B cell (primary cell): ENCODE measurements at regions not wholly inside any gene's neighbourhood (a gene's known extent, or its start where the extent isn't known, plus 50 kb on each side); places are given as distances from the start of the nearest gene placed in this dataset.

Experiments used
- ATAC-seq: fragments of 200-7000 bp; cut with Tn5 transposase; one replicate; pipeline ENCODE4 v1.10.0; 2021; ENCODE audit warnings: low read depth, mild to moderate bottlenecking, moderate number of reproducible peaks, moderate library complexity
- CTCF ChIA-PET: fragments of 350-600 bp; sonication (Branson Sonifier 250); formaldehyde crosslinking; loops from one replicate; lab custom pipeline; 2021; ENCODE audit warnings: antibody characterized with exemption, inconsistent platforms; lab: Charles Lee
- POLR2A ChIA-PET: fragments of 350-600 bp; sonication (Branson Sonifier 250); formaldehyde crosslinking; loops from one replicate; lab custom pipeline; 2021; ENCODE audit warnings: antibody characterized with exemption; lab: Charles Lee
- DNase-seq: peaks from one replicate; pipeline ENCODE4 v3.0.0; 2013
- H2AFZ ChIP-seq: 2 replicates; pipeline ENCODE4 v1.6.1; 2012; ENCODE audit warnings: mild to moderate bottlenecking, low read depth, low read length; ENCODE audit not compliant: insufficient read depth, poor library complexity, severe bottlenecking
- H3K27ac ChIP-seq, 2 donors: 1 replicate in 1 of 2; 2 replicates in 1 of 2; pipeline ENCODE4 v1.5.1; 2012 to 2013; ENCODE audit warnings: low read length in 2 of 2, mild to moderate bottlenecking in 2 of 2, moderate library complexity in 1 of 2
- H3K27me3 ChIP-seq, 4 experiments: fragments of 200-600 bp in 1 of 4; sonication (generic) in 1 of 4; replicated peaks in 1 of 4; 1 replicate in 2 of 4; 2 replicates in 2 of 4; pipeline versions ENCODE4 v1.6.1 to v1.7.0; 2013 to 2016; ENCODE audit warnings: low read length in 3 of 4, mild to moderate bottlenecking in 2 of 4, mixed read lengths in 1 of 4, moderate library complexity in 1 of 4; ENCODE audit not compliant: insufficient read depth in 4 of 4, control insufficient read depth in 3 of 4; ENCODE audit errors: control extremely low read depth in 1 of 4
- H3K36me3 ChIP-seq, 2 experiments: replicated peaks in 1 of 2; 1 replicate in 1 of 2; 2 replicates in 1 of 2; pipeline versions ENCODE4 v1.6.1 to v1.7.1; 2013; ENCODE audit warnings: low read length in 1 of 2; ENCODE audit not compliant: insufficient read depth in 2 of 2, control insufficient read depth in 1 of 2; ENCODE audit errors: control extremely low read depth in 1 of 2, extremely low read depth in 1 of 2
- H3K4me1 ChIP-seq, 2 donors: fragments of 200-600 bp in 1 of 2; sonication (generic) in 1 of 2; 1 replicate in 1 of 2; 2 replicates in 1 of 2; pipeline versions ENCODE4 v1.5.1 to v1.6.1; 2013 to 2017; ENCODE audit warnings: low read length in 2 of 2; ENCODE audit not compliant: control insufficient read depth in 2 of 2, insufficient read depth in 2 of 2
- H3K4me2 ChIP-seq: replicated peaks from 2 replicates; pipeline ENCODE3; 2012; ENCODE audit warnings: mild to moderate bottlenecking, low read depth, low read length; ENCODE audit not compliant: poor library complexity, severe bottlenecking
- H3K4me3 ChIP-seq, 5 experiments: fragments of 200-600 bp in 1 of 5; sonication (generic) in 1 of 5; 1 replicate in 3 of 5; 2 replicates in 2 of 5; pipeline versions ENCODE4 v1.5.1 to v1.7.0; 2011 to 2016; ENCODE audit warnings: low read length in 4 of 5, mild to moderate bottlenecking in 4 of 5, low read depth in 2 of 5, control low read depth in 1 of 5, moderate library complexity in 1 of 5; ENCODE audit not compliant: insufficient read depth in 1 of 5; ENCODE audit errors: control extremely low read depth in 1 of 5, extremely low read depth in 1 of 5
- H3K79me2 ChIP-seq: fragments of 200-600 bp; sonication (generic); one replicate; pipeline ENCODE4 v1.6.0; 2016; ENCODE audit warnings: low read length; ENCODE audit not compliant: control insufficient read depth, insufficient read depth
- H3K9ac ChIP-seq: fragments of 200-600 bp; sonication (generic); 2 replicates; pipeline ENCODE4 v1.6.1; 2017; ENCODE audit warnings: mild to moderate bottlenecking, low read length, moderate library complexity
- H3K9me3 ChIP-seq, 3 donors: one replicate each; pipeline versions ENCODE4 v1.6.1 to v1.7.1; 2013; ENCODE audit warnings: low read length in 2 of 3; ENCODE audit not compliant: control insufficient read depth in 2 of 3, insufficient read depth in 1 of 3; ENCODE audit errors: control extremely low read depth in 1 of 3
- H4K20me1 ChIP-seq: 2 replicates; pipeline ENCODE4 v1.6.0; 2012; ENCODE audit warnings: mild to moderate bottlenecking, low read length; ENCODE audit not compliant: insufficient read depth, control insufficient read depth, poor library complexity, severe bottlenecking
- H3K27ac Mint-ChIP-seq: one replicate; pipeline ENCODE4 v1.8.0; 2021; ENCODE audit warnings: mixed read lengths
- H3K27me3 Mint-ChIP-seq: one replicate; pipeline ENCODE4 v1.8.0; 2021; ENCODE audit warnings: mixed read lengths
- H3K4me1 Mint-ChIP-seq: one replicate; pipeline ENCODE4 v1.8.0; 2021; ENCODE audit warnings: mixed read lengths
- H3K4me3 Mint-ChIP-seq: one replicate; pipeline ENCODE4 v1.8.0; 2021; ENCODE audit warnings: mixed read lengths
- H3K9me3 Mint-ChIP-seq: one replicate; pipeline ENCODE4 v1.8.0; 2022; ENCODE audit warnings: mixed read lengths; ENCODE audit not compliant: insufficient read depth
- EZH2 ChIP-seq: IDR thresholded peaks from 2 replicates; pipeline ENCODE4 v1.6.1; 2012; ENCODE audit warnings: borderline replicate concordance, low read depth, mild to moderate bottlenecking, moderate library complexity, low read length; ENCODE audit not compliant: insufficient read depth, poor library complexity, severe bottlenecking
- WGBS: methylation state at CpG from one replicate; pipeline ENCODE4 v1.1.5; 2013; ENCODE audit warnings: missing lambda C conversion rate; ENCODE audit not compliant: insufficient coverage; 5-methylcytosine and 5-hydroxymethylcytosine counted together
- intact Hi-C: fragments of 100-400 bp; cut with micrococcal nuclease; formaldehyde crosslinking; loops from one replicate; pipeline ENCODE4 v1.10.0; 2022
- TF ChIP-seq, protein P1 (sequence below): fragments of 200-600 bp; IDR thresholded peaks from one replicate; pipeline ENCODE4 v1.8.0; 2022; ENCODE audit warnings: antibody characterized with exemption, mild to moderate bottlenecking

DNA sequence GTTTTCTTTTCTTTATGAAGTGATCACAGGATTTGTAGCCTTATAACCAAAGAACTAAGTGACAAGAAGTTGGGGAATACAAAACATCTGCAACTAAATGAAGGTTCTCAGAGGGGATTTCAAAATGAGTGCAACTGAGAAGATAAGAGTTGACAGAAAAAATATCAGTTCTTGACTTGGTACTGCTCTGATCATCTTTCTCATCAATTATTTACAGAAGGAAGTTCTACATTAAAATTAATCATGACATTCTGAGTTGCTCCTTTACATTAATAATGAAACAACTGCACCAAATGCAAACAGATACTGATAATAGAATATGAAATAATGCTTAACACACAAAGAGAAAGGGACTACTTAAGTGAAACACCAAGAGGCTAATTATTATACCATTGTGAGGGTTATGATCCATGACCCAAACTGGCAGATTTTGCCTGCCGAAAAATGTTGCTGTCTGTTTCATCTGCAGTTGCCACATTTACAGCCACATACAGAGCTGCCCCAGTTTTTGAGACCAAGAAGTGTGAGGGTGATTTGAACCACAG lies 561.9 kb upstream of the ANO5 start:
- CTCF ChIA-PET, result no interaction called here
- peaks cover 0 to under 1% (median 0%) of the 10 kb centered on the region in 3 donors for H3K9me3 ChIP-seq

DNA sequence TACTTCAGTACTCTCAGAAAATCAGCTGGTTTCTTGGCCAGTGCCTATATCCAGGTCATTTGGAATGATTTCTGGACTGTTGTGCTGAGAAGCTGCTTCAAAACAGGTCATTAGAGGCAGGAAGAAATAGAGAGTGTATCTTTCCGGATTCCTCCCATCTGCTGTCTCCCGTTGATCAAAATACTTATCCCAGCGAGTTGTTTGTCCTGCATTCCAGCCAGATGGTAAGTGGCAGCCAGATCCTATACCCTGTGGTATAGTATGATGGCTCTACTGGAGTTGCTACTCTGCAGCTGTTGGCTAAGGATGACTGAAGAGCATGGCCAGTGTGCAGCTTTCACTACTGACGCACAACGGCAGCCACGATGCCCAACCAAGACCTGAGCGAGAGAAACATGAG lies 560.9 kb upstream of the ANO5 start:
- ATAC-seq, result no peak

More for the DNA sequence above, 561.9 kb upstream of the ANO5 start:
- Histone ChIP-seq H3K27me3 (no peaks in the 10 kb centered on the region), H4K20me1 (no peaks in the 10 kb centered on the region), H2AFZ (no peak overlapping the region), H3K36me3 (no peaks in the 10 kb centered on the region), H3K4me3 (no peak overlapping the region), H3K9ac (no peak overlapping the region), H3K27ac (no peak overlapping the region), H3K79me2 (no peaks in the 10 kb centered on the region), H3K4me2 (no peak overlapping the region), H3K4me1 (peaks cover 0 to 4% of the 10 kb centered on the region in 2 donors)
- H3K4me1 Mint-ChIP-seq, result no peaks in the 10 kb centered on the region
- no peak for ATAC-seq
- no peak for TF ChIP-seq EZH2
- TF ChIP-seq, protein P1, sequence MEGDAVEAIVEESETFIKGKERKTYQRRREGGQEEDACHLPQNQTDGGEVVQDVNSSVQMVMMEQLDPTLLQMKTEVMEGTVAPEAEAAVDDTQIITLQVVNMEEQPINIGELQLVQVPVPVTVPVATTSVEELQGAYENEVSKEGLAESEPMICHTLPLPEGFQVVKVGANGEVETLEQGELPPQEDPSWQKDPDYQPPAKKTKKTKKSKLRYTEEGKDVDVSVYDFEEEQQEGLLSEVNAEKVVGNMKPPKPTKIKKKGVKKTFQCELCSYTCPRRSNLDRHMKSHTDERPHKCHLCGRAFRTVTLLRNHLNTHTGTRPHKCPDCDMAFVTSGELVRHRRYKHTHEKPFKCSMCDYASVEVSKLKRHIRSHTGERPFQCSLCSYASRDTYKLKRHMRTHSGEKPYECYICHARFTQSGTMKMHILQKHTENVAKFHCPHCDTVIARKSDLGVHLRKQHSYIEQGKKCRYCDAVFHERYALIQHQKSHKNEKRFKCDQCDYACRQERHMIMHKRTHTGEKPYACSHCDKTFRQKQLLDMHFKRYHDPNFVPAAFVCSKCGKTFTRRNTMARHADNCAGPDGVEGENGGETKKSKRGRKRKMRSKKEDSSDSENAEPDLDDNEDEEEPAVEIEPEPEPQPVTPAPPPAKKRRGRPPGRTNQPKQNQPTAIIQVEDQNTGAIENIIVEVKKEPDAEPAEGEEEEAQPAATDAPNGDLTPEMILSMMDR, result no peak
- no peak overlapping the region for H3K4me3 Mint-ChIP-seq
- H3K9me3 Mint-ChIP-seq, result no peaks in the 10 kb centered on the region
- H3K27me3 Mint-ChIP-seq, result no peaks in the 10 kb centered on the region
- WGBS, result no CpG with 5 or more reads among the region's 1 CpG
- POLR2A ChIA-PET, result no interaction called here
- no peak overlapping the region for H3K27ac Mint-ChIP-seq
- intact Hi-C loops, result no loop called here
- no peak for DNase-seq

More for the DNA sequence above, 560.9 kb upstream of the ANO5 start:
- intact Hi-C loops, result no loop called here
- Mint-ChIP-seq H3K4me1 (no peaks in the 10 kb centered on the region), H3K4me3 (no peak overlapping the region), H3K27me3 (no peaks in the 10 kb centered on the region), H3K9me3 (no peaks in the 10 kb centered on the region), H3K27ac (no peak overlapping the region)
- WGBS, result 97% methylated on average over 4 of the region's 7 CpGs
- ChIA-PET CTCF (no interaction called here), POLR2A (no interaction called here)
- Histone ChIP-seq H3K4me3 (no peak overlapping the region), H3K9ac (no peak overlapping the region), H3K4me2 (no peak overlapping the region), H4K20me1 (no peaks in the 10 kb centered on the region), H3K9me3 (no peaks in the 10 kb centered on the region), H3K36me3 (no peaks in the 10 kb centered on the region), H2AFZ (no peak overlapping the region), H3K27me3 (no peaks in the 10 kb centered on the region), H3K4me1 (no peaks in the 10 kb centered on the region), H3K79me2 (no peaks in the 10 kb centered on the region), H3K27ac (no peak overlapping the region)
- no peak for DNase-seq
- TF ChIP-seq, protein P1, result no peak
- TF ChIP-seq EZH2, result no peak
